ENCODE measurements at regions not wholly inside any gene's neighbourhood (a gene's known extent, or its start where the extent isn't known, plus 50 kb on each side); places are given as distances from the start of the nearest gene placed in this dataset.

DNA sequence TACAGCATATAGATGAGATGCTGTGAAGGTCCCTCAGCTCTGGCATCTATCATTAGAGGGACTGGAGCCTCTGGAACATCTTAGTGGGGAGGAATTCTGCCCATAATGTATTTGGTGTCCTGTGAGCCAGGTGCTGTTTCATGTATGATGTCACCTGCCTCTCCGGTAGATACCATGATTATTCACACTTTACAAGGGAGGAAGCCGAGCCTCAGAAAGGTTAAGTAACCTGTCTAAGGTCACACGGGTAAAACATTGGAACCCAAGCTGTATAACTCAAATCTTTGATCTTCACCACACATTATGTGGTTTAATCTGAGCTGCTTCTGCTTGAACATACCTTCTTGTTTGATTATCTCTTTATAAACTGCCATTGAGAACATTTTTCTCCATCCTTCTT lies 442.8 kb downstream of the BCOR start:
- Mint-ChIP-seq H3K36me3 (ENCODE audit: low read depth) (peaks cover 5% of the 10 kb centered on the region), H3K9me3 (peaks cover 29% of the 10 kb centered on the region)

DNA sequence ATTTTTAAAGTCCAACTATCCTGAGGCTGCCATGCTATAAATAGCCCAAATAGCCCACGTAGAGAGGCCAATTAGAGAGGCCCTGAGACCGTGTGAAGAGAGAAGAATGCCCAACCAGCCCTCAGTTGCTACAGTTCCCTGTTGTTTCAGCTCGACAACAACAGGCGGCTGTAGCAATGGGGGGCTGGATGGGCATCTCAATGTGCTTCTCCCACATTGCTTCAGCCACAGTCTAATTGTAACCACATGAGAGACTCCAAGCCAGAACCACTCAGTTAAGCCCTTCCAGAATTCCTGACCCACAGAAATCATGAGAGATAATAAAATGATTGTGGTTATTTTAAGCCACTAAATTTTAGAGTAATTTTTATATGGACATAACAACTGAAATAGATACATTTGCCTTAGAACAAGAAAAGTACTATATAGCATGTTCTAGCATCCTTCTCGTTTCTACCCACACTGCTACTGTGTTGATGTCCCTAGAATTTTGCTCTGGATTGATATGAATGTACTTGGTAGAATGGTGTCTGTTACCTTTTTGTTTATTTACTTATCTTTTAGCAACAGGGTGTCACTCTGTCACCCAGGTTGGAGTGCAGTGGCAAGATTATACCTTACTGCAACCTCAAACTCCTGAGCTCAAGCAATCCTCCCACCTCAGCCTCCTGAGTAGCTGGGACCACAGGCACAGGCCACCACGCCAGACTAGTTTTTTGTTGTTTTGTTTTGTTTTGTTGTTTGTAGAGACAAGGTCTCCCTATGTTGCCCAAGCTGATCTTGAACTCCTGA lies 436.4 kb downstream of the BCOR start:
- Mint-ChIP-seq H3K4me1 (no peaks in the 10 kb centered on the region), H3K27ac (no peak overlapping the region), H3K9me3 (peaks cover 12% of the 10 kb centered on the region), H3K27me3 (ENCODE audit: low read depth, poor library complexity) (peaks cover 12% of the 10 kb centered on the region), H3K4me3 (no peak overlapping the region), H3K36me3 (ENCODE audit: low read depth) (peaks cover 5% of the 10 kb centered on the region)
- no peak for DNase-seq
- TF ChIP-seq, protein P1, sequence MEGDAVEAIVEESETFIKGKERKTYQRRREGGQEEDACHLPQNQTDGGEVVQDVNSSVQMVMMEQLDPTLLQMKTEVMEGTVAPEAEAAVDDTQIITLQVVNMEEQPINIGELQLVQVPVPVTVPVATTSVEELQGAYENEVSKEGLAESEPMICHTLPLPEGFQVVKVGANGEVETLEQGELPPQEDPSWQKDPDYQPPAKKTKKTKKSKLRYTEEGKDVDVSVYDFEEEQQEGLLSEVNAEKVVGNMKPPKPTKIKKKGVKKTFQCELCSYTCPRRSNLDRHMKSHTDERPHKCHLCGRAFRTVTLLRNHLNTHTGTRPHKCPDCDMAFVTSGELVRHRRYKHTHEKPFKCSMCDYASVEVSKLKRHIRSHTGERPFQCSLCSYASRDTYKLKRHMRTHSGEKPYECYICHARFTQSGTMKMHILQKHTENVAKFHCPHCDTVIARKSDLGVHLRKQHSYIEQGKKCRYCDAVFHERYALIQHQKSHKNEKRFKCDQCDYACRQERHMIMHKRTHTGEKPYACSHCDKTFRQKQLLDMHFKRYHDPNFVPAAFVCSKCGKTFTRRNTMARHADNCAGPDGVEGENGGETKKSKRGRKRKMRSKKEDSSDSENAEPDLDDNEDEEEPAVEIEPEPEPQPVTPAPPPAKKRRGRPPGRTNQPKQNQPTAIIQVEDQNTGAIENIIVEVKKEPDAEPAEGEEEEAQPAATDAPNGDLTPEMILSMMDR (IDR thresholded peaks at IDR 0.05) = no peak

More for the DNA sequence above, 442.8 kb downstream of the BCOR start:
- Mint-ChIP-seq H3K27ac (no peak overlapping the region), H3K4me1 (peaks cover 45% of the 10 kb centered on the region), H3K4me3 (no peak overlapping the region), H3K27me3 (ENCODE audit: low read depth, poor library complexity) (peaks cover 51% of the 10 kb centered on the region)
- DNase-seq = no peak
- TF ChIP-seq, protein P1 (IDR thresholded peaks at IDR 0.05) = no peak

DNA sequence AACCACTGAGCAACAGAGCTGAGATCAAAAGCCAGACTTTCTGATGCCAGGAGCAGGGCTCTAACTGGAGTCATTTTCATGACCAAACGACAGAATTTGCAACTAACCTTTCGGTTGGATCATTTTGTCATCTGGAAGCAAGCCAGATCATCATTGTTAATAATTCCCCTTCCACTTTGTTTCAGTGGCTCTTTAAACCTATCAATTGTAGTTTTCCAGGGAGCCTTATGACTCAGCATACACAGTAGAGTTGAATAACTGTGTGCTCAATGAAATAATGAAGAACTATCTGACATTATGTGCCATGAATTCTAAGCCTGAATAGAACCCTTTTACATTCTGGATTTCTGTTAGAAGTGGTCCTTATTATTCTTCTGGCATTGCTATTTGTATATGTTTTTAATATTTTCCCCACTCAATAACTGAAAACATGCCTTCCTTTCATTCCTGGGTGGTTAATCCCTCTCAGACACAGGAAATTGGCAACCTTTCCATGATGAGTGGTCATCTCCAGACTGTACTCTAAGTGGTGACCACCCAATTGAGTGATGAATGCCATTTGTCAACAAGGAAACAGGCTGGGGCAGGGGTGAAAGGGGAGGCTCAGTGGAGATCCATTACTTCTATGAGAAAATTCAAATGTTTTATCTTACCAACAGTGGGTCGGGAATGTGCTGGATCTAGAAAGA lies 431.8 kb downstream of the BCOR start:
- TF ChIP-seq, protein P1 (IDR thresholded peaks at IDR 0.05) = no peak
- H3K36me3 Mint-ChIP-seq (ENCODE audit: low read depth) = no peaks in the 10 kb centered on the region
- peaks cover 5% of the 10 kb centered on the region for H3K9me3 Mint-ChIP-seq
- no peak overlapping the region for H3K27ac Mint-ChIP-seq
- no peak for DNase-seq
- H3K4me1 Mint-ChIP-seq = peaks cover 25% of the 10 kb centered on the region
- no peak overlapping the region for H3K4me3 Mint-ChIP-seq
- peaks cover 7% of the 10 kb centered on the region for H3K27me3 Mint-ChIP-seq (ENCODE audit: low read depth, poor library complexity)

DNA sequence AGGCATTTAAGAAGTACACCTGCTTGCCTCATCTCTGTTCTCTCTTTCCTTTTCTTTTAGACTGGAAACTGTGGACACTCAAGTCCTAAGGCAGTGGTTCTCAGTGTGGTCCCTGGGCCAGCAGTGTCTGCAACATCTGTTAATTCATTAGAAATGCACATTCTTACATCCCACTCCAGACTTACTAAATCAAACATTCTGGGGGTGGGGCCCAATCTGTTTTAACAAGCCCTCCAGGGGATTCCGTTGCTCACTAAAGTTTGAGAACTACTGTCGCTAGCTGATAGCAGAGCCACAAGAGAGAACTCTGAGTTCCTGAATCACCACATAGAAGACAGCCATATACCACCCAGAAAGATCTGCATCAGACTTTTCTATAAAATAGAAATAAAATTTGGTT lies 430.6 kb downstream of the BCOR start:
- H3K27me3 Mint-ChIP-seq (ENCODE audit: low read depth, poor library complexity) = peaks cover 15% of the 10 kb centered on the region
- DNase-seq = no peak

DNA sequence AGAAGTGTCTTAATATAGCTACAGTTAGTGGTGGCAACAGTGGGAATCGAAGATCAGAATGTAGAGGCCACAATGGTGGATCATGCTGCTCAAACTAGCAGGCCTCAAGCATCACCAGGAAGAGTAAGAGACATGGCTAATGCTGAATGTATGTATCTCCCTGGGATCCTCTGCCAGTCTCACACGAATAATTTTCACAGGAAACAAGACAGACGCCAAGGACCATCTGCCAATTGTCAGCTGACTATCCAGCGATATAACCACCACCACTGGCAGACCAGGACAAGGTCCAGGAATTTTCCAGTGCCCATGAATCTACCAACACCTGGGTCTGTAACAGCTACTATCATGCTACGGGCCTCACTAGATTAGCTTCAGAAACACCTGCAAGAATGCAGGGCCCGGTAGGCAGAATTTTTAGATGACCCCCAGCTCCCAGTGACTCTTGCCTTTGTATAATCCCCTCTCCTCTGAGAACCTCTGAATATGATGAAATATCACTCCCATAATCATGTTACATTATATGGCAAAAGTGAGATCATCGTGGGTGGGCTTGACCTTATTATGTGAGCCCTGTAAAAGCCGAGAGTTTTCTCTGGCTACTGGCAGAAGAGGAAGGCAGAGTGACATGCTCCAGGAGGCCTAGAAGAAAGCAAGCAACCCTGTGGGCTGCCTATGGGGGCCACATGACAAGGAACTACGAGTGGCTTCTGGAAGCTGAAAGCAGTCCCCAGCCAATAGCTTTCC lies 429.8 kb downstream of the BCOR start:
- Mint-ChIP-seq H3K27ac (no peak overlapping the region), H3K9me3 (peaks cover 18% of the 10 kb centered on the region), H3K27me3 (ENCODE audit: low read depth, poor library complexity) (peaks cover 19% of the 10 kb centered on the region), H3K4me1 (peaks cover 25% of the 10 kb centered on the region), H3K36me3 (ENCODE audit: low read depth) (no peaks in the 10 kb centered on the region), H3K4me3 (no peak overlapping the region)
- TF ChIP-seq, protein P1 (IDR thresholded peaks at IDR 0.05) = no peak
- DNase-seq = no peak

More for the DNA sequence above, 430.6 kb downstream of the BCOR start:
- Mint-ChIP-seq H3K4me1 (peaks cover 25% of the 10 kb centered on the region), H3K27ac (no peak overlapping the region), H3K36me3 (ENCODE audit: low read depth) (no peaks in the 10 kb centered on the region), H3K4me3 (no peak overlapping the region), H3K9me3 (peaks cover 11% of the 10 kb centered on the region)
- TF ChIP-seq, protein P1 (IDR thresholded peaks at IDR 0.05) = no peak

All from nephron progenitor cell (in vitro differentiated cells).